Type B pancreatic cell (in vitro differentiated cells): ENCODE measurements at regions not wholly inside any gene's neighbourhood (a gene's known extent, or its start where the extent isn't known, plus 50 kb on each side); places are given as distances from the start of the nearest gene placed in this dataset.
A peak's percentile ranks its signal among the peaks of the same experiment; 100 is the strongest.

ENCODE experiments used
- DNase-seq: peaks from one replicate; pipeline ENCODE4 v3.0.0; 2021; ENCODE audit warnings: mixed read lengths; ENCODE audit not compliant: unreplicated experiment; ENCODE audit errors: extremely low spot score
- H3K27ac Mint-ChIP-seq: 2 replicates; pipeline ENCODE4 v1.8.0; 2021; ENCODE audit warnings: mild to moderate bottlenecking, mixed read lengths
- H3K27me3 Mint-ChIP-seq: 2 replicates; pipeline ENCODE4 v1.8.0; 2021; ENCODE audit warnings: mixed read lengths
- H3K36me3 Mint-ChIP-seq: 2 replicates; pipeline ENCODE4 v1.8.0; 2021; ENCODE audit warnings: mixed read lengths
- H3K4me1 Mint-ChIP-seq: one replicate; pipeline ENCODE4 v1.8.0; 2021; ENCODE audit warnings: mixed read lengths; ENCODE audit not compliant: unreplicated experiment
- H3K4me3 Mint-ChIP-seq: 2 replicates; pipeline ENCODE4 v1.8.0; 2021; ENCODE audit warnings: mild to moderate bottlenecking, mixed read lengths
- H3K9me3 Mint-ChIP-seq: 2 replicates; pipeline ENCODE4 v1.8.0; 2021; ENCODE audit warnings: mixed read lengths
- CTCF ChIP-seq: fragments of 200-600 bp; sonication (generic); conservative IDR thresholded peaks from 2 replicates; pipeline ENCODE4 v1.5.0; 2021; ENCODE audit warnings: antibody characterized with exemption, mild to moderate bottlenecking

GRCh38 chr18:34077599-34077998 is 147.1 kb downstream of the NOL4 start:
- no peaks in the 10 kb centered on the region for H3K4me1 Mint-ChIP-seq
- no peak overlapping the region for H3K27ac Mint-ChIP-seq
- H3K27me3 Mint-ChIP-seq: no peaks in the 10 kb centered on the region
- H3K4me3 Mint-ChIP-seq: no peak overlapping the region
- H3K9me3 Mint-ChIP-seq: no peaks in the 10 kb centered on the region
- peak; percentile 66 for TF ChIP-seq CTCF
- DNase-seq: no peak
- H3K36me3 Mint-ChIP-seq: no peaks in the 10 kb centered on the region

- DNase-seq: no peak
- Mint-ChIP-seq H3K9me3 (no peaks in the 10 kb centered on the region), H3K4me1 (no peaks in the 10 kb centered on the region), H3K4me3 (no peak overlapping the region), H3K36me3 (no peaks in the 10 kb centered on the region), H3K27me3 (no peaks in the 10 kb centered on the region), H3K27ac (no peak overlapping the region)
- TF ChIP-seq CTCF: no peak
Measured at GRCh38 chr18:34075963-34076860, 148.5 kb downstream of the NOL4 start.

GRCh38 chr18:34061226-34061625 is 163.5 kb downstream of the NOL4 start:
- no peak overlapping the region for H3K4me3 Mint-ChIP-seq
- no peaks in the 10 kb centered on the region for H3K4me1 Mint-ChIP-seq
- no peak for TF ChIP-seq CTCF
- DNase-seq: no peak
- no peaks in the 10 kb centered on the region for H3K9me3 Mint-ChIP-seq
- H3K36me3 Mint-ChIP-seq: no peaks in the 10 kb centered on the region
- H3K27me3 Mint-ChIP-seq: no peaks in the 10 kb centered on the region
- H3K27ac Mint-ChIP-seq: no peak overlapping the region

- H3K27me3 Mint-ChIP-seq: no peaks in the 10 kb centered on the region
- no peaks in the 10 kb centered on the region for H3K36me3 Mint-ChIP-seq
- DNase-seq: no peak
- no peak for TF ChIP-seq CTCF
- H3K27ac Mint-ChIP-seq: no peak overlapping the region
- no peaks in the 10 kb centered on the region for H3K4me1 Mint-ChIP-seq
- H3K4me3 Mint-ChIP-seq: no peak overlapping the region
- H3K9me3 Mint-ChIP-seq: no peaks in the 10 kb centered on the region
Measured at GRCh38 chr18:34055227-34055626, 169.5 kb downstream of the NOL4 start.

- Mint-ChIP-seq H3K4me3 (no peak overlapping the region), H3K9me3 (no peaks in the 10 kb centered on the region), H3K36me3 (no peaks in the 10 kb centered on the region), H3K27ac (no peak overlapping the region), H3K27me3 (no peaks in the 10 kb centered on the region), H3K4me1 (no peaks in the 10 kb centered on the region)
- TF ChIP-seq CTCF: no peak
- no peak for DNase-seq
Measured at GRCh38 chr18:34050661-34051060, 174.1 kb downstream of the NOL4 start.
